GM12865 (cell line): ENCODE measurements at regions not wholly inside any gene's neighbourhood (a gene's known extent, or its start where the extent isn't known, plus 50 kb on each side); places are given as distances from the start of the nearest gene placed in this dataset.

Experiments
- DNase-seq: peaks from one replicate; pipeline ENCODE4 v3.0.0; 2010; ENCODE audit warnings: low read depth
- H3K4me3 ChIP-seq: 2 replicates; pipeline ENCODE4 v1.5.1; 2011; ENCODE audit warnings: mild to moderate bottlenecking, low read depth, low read length, control low read depth
- CTCF ChIP-seq: IDR thresholded peaks from 2 replicates; pipeline ENCODE4 v1.5.1; 2011; ENCODE audit warnings: low read length, control low read depth, low read depth, inconsistent platforms; ENCODE audit not compliant: insufficient read depth; ENCODE audit errors: missing control alignments

GRCh38 chr13:68813180-68813796 lies 1294.3 kb upstream of the ATXN8OS start:
- no peak for DNase-seq
- H3K4me3 ChIP-seq = no peak overlapping the region
- no peak for TF ChIP-seq CTCF

- DNase-seq = no peak
- no peak for TF ChIP-seq CTCF
- no peak overlapping the region for H3K4me3 ChIP-seq
Measured at GRCh38 chr13:68810660-68811059, 1297.0 kb upstream of the ATXN8OS start.

- TF ChIP-seq CTCF = no peak
- H3K4me3 ChIP-seq = no peak overlapping the region
- no peak for DNase-seq
Measured at GRCh38 chr13:68808456-68808855, 1299.2 kb upstream of the ATXN8OS start.

GRCh38 chr13:68806125-68806524 lies 1301.5 kb upstream of the ATXN8OS start:
- no peak for TF ChIP-seq CTCF
- DNase-seq = no peak
- H3K4me3 ChIP-seq = no peak overlapping the region

- DNase-seq = no peak
- no peak for TF ChIP-seq CTCF
- no peak overlapping the region for H3K4me3 ChIP-seq
Measured at GRCh38 chr13:68784275-68784674, 1323.4 kb upstream of the ATXN8OS start.

- TF ChIP-seq CTCF = no peak
- H3K4me3 ChIP-seq = no peak overlapping the region
- no peak for DNase-seq
Measured at GRCh38 chr13:68759617-68760016, 1348.0 kb upstream of the ATXN8OS start.

GRCh38 chr13:68749796-68750195 lies 1357.8 kb upstream of the ATXN8OS start:
- H3K4me3 ChIP-seq = no peak overlapping the region
- DNase-seq = no peak
- TF ChIP-seq CTCF = no peak
